NB4 (cell line): ENCODE measurements at regions not wholly inside any gene's neighbourhood (a gene's known extent, or its start where the extent isn't known, plus 50 kb on each side); places are given as distances from the start of the nearest gene placed in this dataset.

Experiments
- CTCF ChIP-seq: IDR thresholded peaks from one replicate; pipeline ENCODE4 v1.5.1; 2012; ENCODE audit warnings: low read depth, low read length
- POLR2A ChIP-seq: IDR thresholded peaks from 2 replicates; pipeline ENCODE4 v1.6.1; 2011; ENCODE audit warnings: mild to moderate bottlenecking; ENCODE audit not compliant: insufficient read length; ENCODE audit errors: extremely low read depth

- TF ChIP-seq CTCF, result no peak
- no peak for TF ChIP-seq POLR2A
These were observed 266.4 kb upstream of the ETAA1 start for GRCh38 chr2:67130531-67131256.
